ENCODE measurements at regions not wholly inside any gene's neighbourhood (a gene's known extent, or its start where the extent isn't known, plus 50 kb on each side); places are given as distances from the start of the nearest gene placed in this dataset.

DNA sequence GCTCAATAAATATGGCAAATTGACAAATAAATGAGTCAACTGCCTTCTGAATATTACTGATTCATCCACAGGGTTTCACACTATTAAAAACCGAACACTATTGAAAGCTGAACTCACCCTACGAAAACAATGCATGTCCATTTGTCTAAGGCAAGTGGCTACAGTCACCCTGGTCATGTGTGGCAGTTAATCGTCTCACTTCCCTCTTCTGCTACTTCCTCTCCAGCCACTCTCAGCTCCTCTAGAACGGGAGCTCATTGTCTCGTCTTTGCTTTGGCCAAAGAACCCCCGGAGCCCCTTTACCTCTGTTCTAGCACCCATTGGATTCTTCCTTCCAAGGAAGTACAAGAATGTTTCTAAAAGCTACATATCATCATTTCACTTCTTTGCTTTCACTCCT lies 74.4 kb upstream of the ZNF599 start:
- Histone ChIP-seq H3K4me3 (replicated peaks; ENCODE audit: insufficient read depth, low read length) (no peak overlapping the region), H3K27ac (replicated peaks) (no peak overlapping the region), H3K27me3 (ENCODE audit: insufficient read depth, poor library complexity, severe bottlenecking) (no peaks in the 10 kb centered on the region)
- peak in 1 of 2 experiments; percentile 33 for DNase-seq (ENCODE audit: low read depth in 1 of 2, low spot score in 1 of 2)
- TF ChIP-seq GABPA (IDR thresholded peaks at IDR 0.05; ENCODE audit: low read depth) (no peak), SPI1 (IDR thresholded peaks at IDR 0.05; ENCODE audit: borderline replicate concordance, low read depth) (peak; percentile 77)

DNA sequence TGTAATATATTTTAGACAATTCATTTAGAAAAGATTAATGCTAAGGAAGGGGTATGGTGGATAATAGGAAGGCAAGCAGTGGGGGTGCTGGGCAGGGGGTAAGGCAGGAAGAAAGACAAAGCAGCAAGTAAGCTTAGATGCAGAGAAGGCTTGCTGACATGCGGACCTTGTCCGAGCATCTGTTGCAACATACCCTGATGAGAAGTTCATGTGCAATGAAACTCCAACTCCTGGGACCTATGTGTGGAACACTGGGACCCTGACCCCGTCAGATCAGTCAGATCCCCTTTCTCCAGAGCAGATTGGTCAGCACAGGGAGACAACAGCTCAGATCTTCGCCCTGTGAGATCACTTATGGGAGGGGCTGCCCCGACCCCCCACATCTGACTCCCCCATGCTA lies 71.3 kb upstream of the ZNF599 start:
- no peak overlapping the region for H3K27ac ChIP-seq (replicated peaks)
- no peak for DNase-seq (ENCODE audit: low read depth in 1 of 2, low spot score in 1 of 2)
- no peak for TF ChIP-seq GABPA (IDR thresholded peaks at IDR 0.05; ENCODE audit: low read depth)
- TF ChIP-seq, protein P1, sequence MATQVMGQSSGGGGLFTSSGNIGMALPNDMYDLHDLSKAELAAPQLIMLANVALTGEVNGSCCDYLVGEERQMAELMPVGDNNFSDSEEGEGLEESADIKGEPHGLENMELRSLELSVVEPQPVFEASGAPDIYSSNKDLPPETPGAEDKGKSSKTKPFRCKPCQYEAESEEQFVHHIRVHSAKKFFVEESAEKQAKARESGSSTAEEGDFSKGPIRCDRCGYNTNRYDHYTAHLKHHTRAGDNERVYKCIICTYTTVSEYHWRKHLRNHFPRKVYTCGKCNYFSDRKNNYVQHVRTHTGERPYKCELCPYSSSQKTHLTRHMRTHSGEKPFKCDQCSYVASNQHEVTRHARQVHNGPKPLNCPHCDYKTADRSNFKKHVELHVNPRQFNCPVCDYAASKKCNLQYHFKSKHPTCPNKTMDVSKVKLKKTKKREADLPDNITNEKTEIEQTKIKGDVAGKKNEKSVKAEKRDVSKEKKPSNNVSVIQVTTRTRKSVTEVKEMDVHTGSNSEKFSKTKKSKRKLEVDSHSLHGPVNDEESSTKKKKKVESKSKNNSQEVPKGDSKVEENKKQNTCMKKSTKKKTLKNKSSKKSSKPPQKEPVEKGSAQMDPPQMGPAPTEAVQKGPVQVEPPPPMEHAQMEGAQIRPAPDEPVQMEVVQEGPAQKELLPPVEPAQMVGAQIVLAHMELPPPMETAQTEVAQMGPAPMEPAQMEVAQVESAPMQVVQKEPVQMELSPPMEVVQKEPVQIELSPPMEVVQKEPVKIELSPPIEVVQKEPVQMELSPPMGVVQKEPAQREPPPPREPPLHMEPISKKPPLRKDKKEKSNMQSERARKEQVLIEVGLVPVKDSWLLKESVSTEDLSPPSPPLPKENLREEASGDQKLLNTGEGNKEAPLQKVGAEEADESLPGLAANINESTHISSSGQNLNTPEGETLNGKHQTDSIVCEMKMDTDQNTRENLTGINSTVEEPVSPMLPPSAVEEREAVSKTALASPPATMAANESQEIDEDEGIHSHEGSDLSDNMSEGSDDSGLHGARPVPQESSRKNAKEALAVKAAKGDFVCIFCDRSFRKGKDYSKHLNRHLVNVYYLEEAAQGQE (IDR thresholded peaks at IDR 0.05; ENCODE audit: insufficient replicate concordance, low read depth) = no peak
- TF ChIP-seq SPI1 (IDR thresholded peaks at IDR 0.05; ENCODE audit: borderline replicate concordance, low read depth) = no peak
- no peak for TF ChIP-seq POLR2AphosphoS5 (IDR thresholded peaks at IDR 0.05; ENCODE audit: low read depth)
- TF ChIP-seq, protein P2, sequence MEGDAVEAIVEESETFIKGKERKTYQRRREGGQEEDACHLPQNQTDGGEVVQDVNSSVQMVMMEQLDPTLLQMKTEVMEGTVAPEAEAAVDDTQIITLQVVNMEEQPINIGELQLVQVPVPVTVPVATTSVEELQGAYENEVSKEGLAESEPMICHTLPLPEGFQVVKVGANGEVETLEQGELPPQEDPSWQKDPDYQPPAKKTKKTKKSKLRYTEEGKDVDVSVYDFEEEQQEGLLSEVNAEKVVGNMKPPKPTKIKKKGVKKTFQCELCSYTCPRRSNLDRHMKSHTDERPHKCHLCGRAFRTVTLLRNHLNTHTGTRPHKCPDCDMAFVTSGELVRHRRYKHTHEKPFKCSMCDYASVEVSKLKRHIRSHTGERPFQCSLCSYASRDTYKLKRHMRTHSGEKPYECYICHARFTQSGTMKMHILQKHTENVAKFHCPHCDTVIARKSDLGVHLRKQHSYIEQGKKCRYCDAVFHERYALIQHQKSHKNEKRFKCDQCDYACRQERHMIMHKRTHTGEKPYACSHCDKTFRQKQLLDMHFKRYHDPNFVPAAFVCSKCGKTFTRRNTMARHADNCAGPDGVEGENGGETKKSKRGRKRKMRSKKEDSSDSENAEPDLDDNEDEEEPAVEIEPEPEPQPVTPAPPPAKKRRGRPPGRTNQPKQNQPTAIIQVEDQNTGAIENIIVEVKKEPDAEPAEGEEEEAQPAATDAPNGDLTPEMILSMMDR (IDR thresholded peaks at IDR 0.05; ENCODE audit: insufficient read depth, low read length) = no peak
- no peak overlapping the region for H3K4me3 ChIP-seq (replicated peaks; ENCODE audit: insufficient read depth, low read length)
- H3K27me3 ChIP-seq (ENCODE audit: insufficient read depth, poor library complexity, severe bottlenecking) = no peaks in the 10 kb centered on the region

DNA sequence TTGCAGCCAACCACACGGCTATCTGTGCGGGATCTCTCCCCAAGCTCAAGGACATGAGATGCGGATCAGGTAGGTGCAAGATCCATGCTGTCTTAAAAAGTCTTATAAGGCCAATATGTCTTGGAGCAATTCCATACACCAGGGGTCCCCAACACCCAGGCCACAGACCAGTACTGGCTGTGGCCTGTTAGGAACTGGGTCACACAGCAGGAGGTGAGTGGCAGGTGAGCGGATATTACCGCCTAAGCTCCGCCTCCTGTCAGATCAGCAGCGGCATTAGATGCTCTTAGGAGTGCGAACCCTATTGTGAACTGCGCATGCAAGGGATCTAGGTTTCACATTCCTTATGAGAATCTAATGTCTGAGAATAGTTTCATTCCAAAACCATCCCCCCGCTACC lies 68.8 kb upstream of the ZNF599 start:
- no peak overlapping the region for H3K27ac ChIP-seq (replicated peaks)
- no peak overlapping the region for H3K4me3 ChIP-seq (replicated peaks; ENCODE audit: insufficient read depth, low read length)
- no peak for DNase-seq (ENCODE audit: low read depth in 1 of 2, low spot score in 1 of 2)
- TF ChIP-seq, protein P1 (IDR thresholded peaks at IDR 0.05; ENCODE audit: insufficient replicate concordance, low read depth) = no peak
- TF ChIP-seq GABPA (IDR thresholded peaks at IDR 0.05; ENCODE audit: low read depth) (no peak), SPI1 (IDR thresholded peaks at IDR 0.05; ENCODE audit: borderline replicate concordance, low read depth) (no peak), POLR2AphosphoS5 (IDR thresholded peaks at IDR 0.05; ENCODE audit: low read depth) (no peak)
- TF ChIP-seq, protein P2 (IDR thresholded peaks at IDR 0.05; ENCODE audit: insufficient read depth, low read length) = no peak
- H3K27me3 ChIP-seq (ENCODE audit: insufficient read depth, poor library complexity, severe bottlenecking) = no peaks in the 10 kb centered on the region

DNA sequence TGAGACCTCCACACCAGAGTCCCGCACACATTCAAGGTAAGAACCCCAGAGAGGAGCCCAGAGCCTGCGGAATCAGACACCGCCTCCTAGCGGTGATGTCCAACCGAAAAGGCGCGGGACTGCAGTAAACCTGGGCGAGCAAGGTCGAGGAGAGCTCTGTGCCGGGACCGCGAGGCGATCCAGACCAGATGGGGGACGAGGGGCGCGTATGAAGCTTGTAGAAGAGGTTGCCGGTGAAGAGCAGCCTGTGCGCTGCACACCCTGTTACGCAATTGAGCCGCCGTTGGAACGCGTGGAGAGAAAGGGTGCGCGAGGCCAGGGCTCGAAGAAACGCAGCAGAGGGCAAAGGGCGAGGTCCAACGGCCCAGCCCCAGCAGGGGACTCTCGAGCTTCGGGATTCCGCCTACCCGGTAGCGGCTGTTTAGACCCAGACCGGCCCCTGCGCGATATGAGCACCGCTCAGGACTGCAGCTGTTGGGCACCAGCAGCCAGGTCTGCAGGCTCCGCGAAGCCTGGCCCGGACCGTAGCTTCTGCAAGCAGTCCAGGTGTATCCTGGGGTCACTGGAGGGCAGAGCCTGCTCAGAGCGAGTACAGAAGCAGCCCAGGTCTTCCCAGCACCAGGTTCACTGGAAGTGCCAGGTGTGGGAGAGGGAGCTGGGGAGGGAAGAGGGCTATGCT lies 65.9 kb upstream of the ZNF599 start:
- Histone ChIP-seq H3K27ac (replicated peaks) (no peak overlapping the region), H3K4me3 (replicated peaks; ENCODE audit: insufficient read depth, low read length) (no peak overlapping the region), H3K27me3 (ENCODE audit: insufficient read depth, poor library complexity, severe bottlenecking) (no peaks in the 10 kb centered on the region)
- TF ChIP-seq POLR2AphosphoS5 (IDR thresholded peaks at IDR 0.05; ENCODE audit: low read depth) (no peak), SPI1 (IDR thresholded peaks at IDR 0.05; ENCODE audit: borderline replicate concordance, low read depth) (no peak), GABPA (IDR thresholded peaks at IDR 0.05; ENCODE audit: low read depth) (no peak)
- TF ChIP-seq, protein P2 (IDR thresholded peaks at IDR 0.05; ENCODE audit: insufficient read depth, low read length) = no peak
- TF ChIP-seq, protein P1 (IDR thresholded peaks at IDR 0.05; ENCODE audit: insufficient replicate concordance, low read depth) = no peak
- no peak for DNase-seq (ENCODE audit: low read depth in 1 of 2, low spot score in 1 of 2)

All from HL-60 (cell line).